ENCODE measurements at regions not wholly inside any gene's neighbourhood (a gene's known extent, or its start where the extent isn't known, plus 50 kb on each side); places are given as distances from the start of the nearest gene placed in this dataset.
"Not testable (repeated sequence)": the region's sequence is repeated elsewhere in the genome, so short reads cannot be mapped to it uniquely, and the experiment has no call there.

DNA sequence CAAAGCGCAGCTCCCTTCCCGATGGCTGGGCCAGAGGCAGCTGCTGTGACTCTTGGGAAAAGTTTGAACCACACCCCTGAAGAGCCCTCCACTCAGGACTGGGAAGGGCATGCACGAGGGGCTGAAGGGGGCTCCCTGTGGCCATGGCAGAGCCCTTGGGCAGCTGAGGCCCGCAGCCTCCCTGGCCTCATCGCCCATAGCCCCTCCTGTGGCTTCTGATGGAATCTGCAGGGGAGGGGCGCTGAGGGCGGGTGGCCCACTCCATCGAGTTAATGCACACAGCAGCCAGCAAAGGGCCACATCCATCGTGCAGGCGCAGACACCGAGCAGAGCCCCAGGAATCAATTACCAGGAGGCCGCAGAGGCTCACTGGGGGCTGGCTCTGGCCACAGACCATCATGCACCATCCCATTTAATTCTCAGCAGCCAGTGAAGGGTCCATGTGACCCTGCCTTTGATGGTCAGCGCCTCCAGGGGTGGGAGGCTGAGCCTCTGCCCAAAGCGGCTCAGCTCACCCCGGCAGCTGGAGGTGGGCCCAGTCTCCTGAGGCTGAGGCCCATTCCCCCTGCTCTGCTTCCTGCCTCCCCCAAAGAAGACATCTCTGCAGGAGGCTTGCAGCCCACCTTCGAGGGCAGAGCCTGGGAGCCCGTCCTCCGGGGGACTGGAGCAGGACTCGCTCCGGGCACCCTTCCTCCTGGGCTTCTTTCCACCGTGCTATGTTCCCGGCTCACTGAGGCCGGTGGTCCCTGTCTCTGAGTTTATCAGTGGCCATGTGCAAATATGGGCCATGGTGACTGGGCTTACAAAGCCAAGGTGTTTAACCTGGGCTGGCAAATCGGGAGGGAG lies 1410.2 kb downstream of the BRD1 start:
- no peak for DNase-seq
- no peaks in the 10 kb centered on the region for H3K4me1 ChIP-seq (ENCODE audit: control insufficient read depth, insufficient read depth, low read length, poor library complexity, severe bottlenecking)

GRCh38 chr22:48416396-48417224 lies 1411.1 kb downstream of the BRD1 start:
- no peaks in the 10 kb centered on the region for H3K4me1 ChIP-seq (ENCODE audit: control insufficient read depth, insufficient read depth, low read length, poor library complexity, severe bottlenecking)
- H3K4me3 ChIP-seq (ENCODE audit: insufficient read depth, low read depth, low read length, poor library complexity, severe bottlenecking), result no peak overlapping the region
- no peaks in the 10 kb centered on the region for H3K9me3 ChIP-seq (ENCODE audit: control insufficient read depth, low read length)
- H3K36me3 ChIP-seq (ENCODE audit: control insufficient read depth, insufficient read depth, low read length), result no peaks in the 10 kb centered on the region
- H3K27ac ChIP-seq (ENCODE audit: insufficient read depth, low read length, poor library complexity, severe bottlenecking), result no peak overlapping the region
- no peak for DNase-seq
- H3K27me3 ChIP-seq (replicated peaks; ENCODE audit: control insufficient read depth, insufficient read depth, low read length, poor library complexity, severe bottlenecking), result no peaks in the 10 kb centered on the region

More for the DNA sequence above, 1410.2 kb downstream of the BRD1 start:
- no peaks in the 10 kb centered on the region for H3K36me3 ChIP-seq (ENCODE audit: control insufficient read depth, insufficient read depth, low read length)
- H3K4me3 ChIP-seq (ENCODE audit: insufficient read depth, low read depth, low read length, poor library complexity, severe bottlenecking), result no peak overlapping the region
- H3K9me3 ChIP-seq (ENCODE audit: control insufficient read depth, low read length), result no peaks in the 10 kb centered on the region
- no peak overlapping the region for H3K27ac ChIP-seq (ENCODE audit: insufficient read depth, low read length, poor library complexity, severe bottlenecking)
- no peaks in the 10 kb centered on the region for H3K27me3 ChIP-seq (replicated peaks; ENCODE audit: control insufficient read depth, insufficient read depth, low read length, poor library complexity, severe bottlenecking)

- no peak for DNase-seq
- Histone ChIP-seq H3K9me3 (ENCODE audit: control insufficient read depth, low read length) (no peaks in the 10 kb centered on the region), H3K27ac (ENCODE audit: insufficient read depth, low read length, poor library complexity, severe bottlenecking) (no peak overlapping the region), H3K4me3 (ENCODE audit: insufficient read depth, low read depth, low read length, poor library complexity, severe bottlenecking) (no peak overlapping the region), H3K4me1 (ENCODE audit: control insufficient read depth, insufficient read depth, low read length, poor library complexity, severe bottlenecking) (no peaks in the 10 kb centered on the region), H3K36me3 (ENCODE audit: control insufficient read depth, insufficient read depth, low read length) (no peaks in the 10 kb centered on the region), H3K27me3 (replicated peaks; ENCODE audit: control insufficient read depth, insufficient read depth, low read length, poor library complexity, severe bottlenecking) (no peaks in the 10 kb centered on the region)
These were observed 1412.2 kb downstream of the BRD1 start for GRCh38 chr22:48415520-48415919.

GRCh38 chr22:48414651-48415050 lies 1413.0 kb downstream of the BRD1 start:
- Histone ChIP-seq H3K4me1 (ENCODE audit: control insufficient read depth, insufficient read depth, low read length, poor library complexity, severe bottlenecking) (no peaks in the 10 kb centered on the region), H3K9me3 (ENCODE audit: control insufficient read depth, low read length) (no peaks in the 10 kb centered on the region), H3K27me3 (replicated peaks; ENCODE audit: control insufficient read depth, insufficient read depth, low read length, poor library complexity, severe bottlenecking) (no peaks in the 10 kb centered on the region), H3K36me3 (ENCODE audit: control insufficient read depth, insufficient read depth, low read length) (no peaks in the 10 kb centered on the region), H3K27ac (ENCODE audit: insufficient read depth, low read length, poor library complexity, severe bottlenecking) (no peak overlapping the region), H3K4me3 (ENCODE audit: insufficient read depth, low read depth, low read length, poor library complexity, severe bottlenecking) (no peak overlapping the region)
- no peak for DNase-seq

DNA sequence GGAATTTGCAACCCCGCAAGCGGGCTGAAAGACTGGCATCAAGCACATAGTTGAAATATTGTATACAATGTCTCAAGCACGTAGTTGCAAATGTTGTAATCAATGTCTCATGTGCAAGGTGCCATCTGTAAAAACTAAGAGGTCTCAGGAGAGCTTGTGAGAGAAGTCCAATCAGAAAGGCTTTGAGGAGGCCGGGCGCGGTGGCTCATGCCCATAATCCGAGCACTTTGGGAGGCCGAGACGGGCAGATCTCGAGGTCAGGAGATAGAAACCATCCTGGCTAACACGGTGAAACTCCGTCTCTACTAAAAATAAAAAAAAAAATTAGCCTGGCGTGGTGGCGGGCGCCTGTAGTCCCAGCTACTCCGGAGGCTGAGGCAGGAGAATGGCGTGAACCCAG lies 1414.7 kb downstream of the BRD1 start:
- not testable (repeated sequence) for H3K27me3 ChIP-seq (replicated peaks; ENCODE audit: control insufficient read depth, insufficient read depth, low read length, poor library complexity, severe bottlenecking); H3K4me3 ChIP-seq (ENCODE audit: insufficient read depth, low read depth, low read length, poor library complexity, severe bottlenecking); H3K36me3 ChIP-seq (ENCODE audit: control insufficient read depth, insufficient read depth, low read length); H3K27ac ChIP-seq (ENCODE audit: insufficient read depth, low read length, poor library complexity, severe bottlenecking); H3K9me3 ChIP-seq (ENCODE audit: control insufficient read depth, low read length); DNase-seq; H3K4me1 ChIP-seq (ENCODE audit: control insufficient read depth, insufficient read depth, low read length, poor library complexity, severe bottlenecking)

GRCh38 chr22:48410536-48410935 lies 1417.1 kb downstream of the BRD1 start:
- no peaks in the 10 kb centered on the region for H3K4me1 ChIP-seq (ENCODE audit: control insufficient read depth, insufficient read depth, low read length, poor library complexity, severe bottlenecking)
- no peaks in the 10 kb centered on the region for H3K36me3 ChIP-seq (ENCODE audit: control insufficient read depth, insufficient read depth, low read length)

DNA sequence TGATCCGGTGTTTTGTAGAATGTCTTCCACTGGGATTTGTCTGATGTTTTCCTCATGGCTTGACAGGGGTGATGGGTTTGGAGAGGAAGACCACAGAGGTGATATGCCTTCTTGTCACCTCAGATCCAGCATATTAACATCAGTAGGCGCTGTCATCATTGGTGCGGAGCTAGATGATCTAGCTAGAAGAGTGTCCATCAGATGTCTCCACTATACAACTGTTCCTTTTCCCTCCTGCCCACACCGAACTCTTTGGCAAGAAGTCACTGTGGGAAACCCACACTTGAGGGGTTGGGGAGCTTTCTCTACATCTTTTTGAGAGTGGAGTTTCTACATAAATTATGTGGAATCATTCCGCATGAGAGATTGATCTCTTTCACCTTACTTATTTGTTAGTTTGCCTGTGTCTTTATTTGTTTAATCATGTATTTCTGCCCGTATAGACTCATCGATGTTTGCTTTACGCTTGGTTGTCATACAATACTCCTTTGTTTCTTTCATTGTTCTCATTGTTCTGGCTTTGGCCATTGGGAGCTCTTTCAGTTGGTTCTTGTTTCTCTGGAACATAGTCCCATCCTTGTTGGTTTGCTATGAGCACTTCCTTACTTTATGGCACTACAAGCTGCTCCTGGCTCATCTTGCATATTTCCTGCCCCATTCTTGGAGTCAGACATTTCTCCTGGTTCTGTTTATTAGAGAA lies 1420.3 kb downstream of the BRD1 start:
- Histone ChIP-seq H3K4me1 (ENCODE audit: control insufficient read depth, insufficient read depth, low read length, poor library complexity, severe bottlenecking) (no peaks in the 10 kb centered on the region), H3K9me3 (ENCODE audit: control insufficient read depth, low read length) (no peaks in the 10 kb centered on the region), H3K4me3 (ENCODE audit: insufficient read depth, low read depth, low read length, poor library complexity, severe bottlenecking) (no peak overlapping the region), H3K27me3 (replicated peaks; ENCODE audit: control insufficient read depth, insufficient read depth, low read length, poor library complexity, severe bottlenecking) (no peaks in the 10 kb centered on the region), H3K27ac (ENCODE audit: insufficient read depth, low read length, poor library complexity, severe bottlenecking) (no peak overlapping the region), H3K36me3 (ENCODE audit: control insufficient read depth, insufficient read depth, low read length) (no peaks in the 10 kb centered on the region)
- DNase-seq, result no peak

More at GRCh38 chr22:48410536-48410935, 1417.1 kb downstream of the BRD1 start:
- no peaks in the 10 kb centered on the region for H3K27me3 ChIP-seq (replicated peaks; ENCODE audit: control insufficient read depth, insufficient read depth, low read length, poor library complexity, severe bottlenecking)
- DNase-seq, result no peak
- no peak overlapping the region for H3K4me3 ChIP-seq (ENCODE audit: insufficient read depth, low read depth, low read length, poor library complexity, severe bottlenecking)
- no peaks in the 10 kb centered on the region for H3K9me3 ChIP-seq (ENCODE audit: control insufficient read depth, low read length)
- no peak overlapping the region for H3K27ac ChIP-seq (ENCODE audit: insufficient read depth, low read length, poor library complexity, severe bottlenecking)

GRCh38 chr22:48406161-48406560 lies 1421.5 kb downstream of the BRD1 start:
- no peak overlapping the region for H3K4me3 ChIP-seq (ENCODE audit: insufficient read depth, low read depth, low read length, poor library complexity, severe bottlenecking)
- H3K36me3 ChIP-seq (ENCODE audit: control insufficient read depth, insufficient read depth, low read length), result no peaks in the 10 kb centered on the region
- no peak for DNase-seq
- H3K4me1 ChIP-seq (ENCODE audit: control insufficient read depth, insufficient read depth, low read length, poor library complexity, severe bottlenecking), result no peaks in the 10 kb centered on the region
- no peaks in the 10 kb centered on the region for H3K27me3 ChIP-seq (replicated peaks; ENCODE audit: control insufficient read depth, insufficient read depth, low read length, poor library complexity, severe bottlenecking)
- no peak overlapping the region for H3K27ac ChIP-seq (ENCODE audit: insufficient read depth, low read length, poor library complexity, severe bottlenecking)
- no peaks in the 10 kb centered on the region for H3K9me3 ChIP-seq (ENCODE audit: control insufficient read depth, low read length)

GRCh38 chr22:48405741-48406140 lies 1421.9 kb downstream of the BRD1 start:
- Histone ChIP-seq H3K27me3 (replicated peaks; ENCODE audit: control insufficient read depth, insufficient read depth, low read length, poor library complexity, severe bottlenecking) (no peaks in the 10 kb centered on the region), H3K4me3 (ENCODE audit: insufficient read depth, low read depth, low read length, poor library complexity, severe bottlenecking) (no peak overlapping the region), H3K27ac (ENCODE audit: insufficient read depth, low read length, poor library complexity, severe bottlenecking) (no peak overlapping the region), H3K4me1 (ENCODE audit: control insufficient read depth, insufficient read depth, low read length, poor library complexity, severe bottlenecking) (no peaks in the 10 kb centered on the region), H3K9me3 (ENCODE audit: control insufficient read depth, low read length) (no peaks in the 10 kb centered on the region), H3K36me3 (ENCODE audit: control insufficient read depth, insufficient read depth, low read length) (no peaks in the 10 kb centered on the region)
- no peak for DNase-seq
